Panc1 (cell line): ENCODE measurements at regions not wholly inside any gene's neighbourhood (a gene's known extent, or its start where the extent isn't known, plus 50 kb on each side); places are given as distances from the start of the nearest gene placed in this dataset.

Source experiments
- ATAC-seq: fragments of 200-7000 bp; cut with Tn5 transposase; 2 replicates; pipeline ENCODE4 v1.9.1; 2020; ENCODE audit warnings: mild to moderate bottlenecking, moderate library complexity
- BruUV-seq: library from RNA; stranded (reverse); fragments of 400-500 nt; replicated peaks from 2 replicates; lab custom pipeline; 2021; lab: Mats Ljungman, UMichigan
- CTCF ChIA-PET: fragments of 300-600 bp; sonication (Branson Sonifier 250); formaldehyde crosslinking; loops from one replicate; lab custom pipeline; 2022; ENCODE audit warnings: antibody characterized with exemption; lab: Charles Lee
- POLR2A ChIA-PET: fragments of 300-600 bp; sonication (Branson Sonifier 250); formaldehyde crosslinking; loops from one replicate; lab custom pipeline; 2022; ENCODE audit warnings: antibody characterized with exemption; lab: Charles Lee
- DNase-seq: peaks from one replicate; pipeline ENCODE4 v3.0.0-alpha.2; 2010; ENCODE audit warnings: low read depth, low spot score
- H3K27ac ChIP-seq: 2 replicates; pipeline ENCODE4 v1.5.1; 2011; ENCODE audit warnings: mild to moderate bottlenecking, low read length, inconsistent platforms
- H3K27me3 ChIP-seq: fragments of 200-500 bp; sonication (Bioruptor generic); 2 replicates; pipeline ENCODE4 v1.6.0; 2014; ENCODE audit warnings: low read length, inconsistent platforms; ENCODE audit not compliant: control insufficient read depth, insufficient read depth
- H3K36me3 ChIP-seq: fragments of 200-500 bp; sonication (Bioruptor generic); 2 replicates; pipeline ENCODE4 v1.5.1; 2014; ENCODE audit warnings: inconsistent platforms, mild to moderate bottlenecking, low read length, moderate library complexity; ENCODE audit not compliant: control insufficient read depth, insufficient read depth
- H3K4me1 ChIP-seq: 2 replicates; pipeline ENCODE4 v1.5.1; 2011; ENCODE audit warnings: inconsistent platforms, mild to moderate bottlenecking, low read length, moderate library complexity; ENCODE audit not compliant: control insufficient read depth, insufficient read depth
- H3K4me3 ChIP-seq, 2 experiments: 2 replicates each; pipeline ENCODE4 v1.5.1; 2011 to 2012; ENCODE audit warnings: low read depth in 2 of 2, low read length in 2 of 2, mild to moderate bottlenecking in 2 of 2, inconsistent platforms in 1 of 2, moderate library complexity in 1 of 2
- H3K9me3 ChIP-seq: fragments of 200-500 bp; sonication (Bioruptor generic); 2 replicates; pipeline ENCODE4 v1.5.1; 2014; ENCODE audit warnings: low read depth, mild to moderate bottlenecking, inconsistent platforms, low read length, moderate library complexity; ENCODE audit not compliant: control insufficient read depth, insufficient read depth
- POLR2AphosphoS5 ChIP-seq: IDR thresholded peaks from 2 replicates; pipeline ENCODE4 v1.6.1; 2012; ENCODE audit warnings: mild to moderate bottlenecking, low read depth, low read length, moderate library complexity
- REST ChIP-seq, 2 experiments: IDR thresholded peaks; 2 replicates each; pipeline ENCODE4 v1.6.1; 2011 to 2012; ENCODE audit warnings: low read depth in 2 of 2, control low read depth in 1 of 2, low read length in 1 of 2, mild to moderate bottlenecking in 1 of 2, moderate library complexity in 1 of 2; ENCODE audit not compliant: insufficient read depth in 1 of 2
- SIN3A ChIP-seq: IDR thresholded peaks from 2 replicates; pipeline ENCODE4 v1.6.1; 2012; ENCODE audit warnings: low read depth, mild to moderate bottlenecking, low read length, moderate library complexity, borderline replicate concordance; ENCODE audit not compliant: insufficient read depth
- TCF7L2 ChIP-seq: IDR thresholded peaks from 2 replicates; pipeline ENCODE4 v1.6.1; 2011; ENCODE audit warnings: mild to moderate bottlenecking, low read depth, low read length, inconsistent platforms
- in situ Hi-C: cut with HindIII; loops from 2 replicates; pipeline ENCODE4 v1.10.0; 2016; ENCODE audit warnings: low sequenced_read_pairs, low pct_unique_long_range_greater_than_20kb
- intact Hi-C: fragments of 100-400 bp; cut with micrococcal nuclease; formaldehyde crosslinking; loops from one replicate; pipeline ENCODE4 v1.10.0; 2022; ENCODE audit not compliant: unreplicated experiment
- TF ChIP-seq, protein P1 (sequence below): fragments of 450-650 bp; IDR thresholded peaks from 2 replicates; pipeline ENCODE4 v1.5.1; 2017; ENCODE audit warnings: mild to moderate bottlenecking

DNA sequence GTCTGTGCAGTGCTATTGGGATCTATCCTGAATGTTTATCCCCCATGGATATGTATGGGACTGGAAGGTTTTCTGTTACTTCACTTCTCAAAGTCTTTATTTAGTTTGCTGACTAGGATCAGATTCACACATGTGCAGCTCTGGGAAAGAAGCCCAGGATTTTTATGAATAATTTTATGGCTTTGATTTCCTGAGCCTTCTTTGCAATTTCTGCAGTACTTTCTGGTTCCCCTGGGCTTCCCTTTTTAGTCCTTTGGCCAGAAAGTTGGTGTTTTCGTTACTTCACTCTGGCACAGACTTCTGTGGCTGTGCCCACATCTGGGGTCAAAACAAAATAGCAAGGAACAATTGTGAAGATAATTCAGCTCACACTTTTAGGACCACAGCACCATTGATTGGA, 721.0 kb downstream of the OTOL1 start:
- Histone ChIP-seq H3K4me3 (no peak overlapping the region), H3K9me3 (no peaks in the 10 kb centered on the region), H3K4me1 (no peaks in the 10 kb centered on the region), H3K36me3 (no peaks in the 10 kb centered on the region), H3K27ac (no peak overlapping the region), H3K27me3 (no peaks in the 10 kb centered on the region)
- POLR2A ChIA-PET, result no interaction called here
- in situ Hi-C loops (no loop called here), intact Hi-C loops (no loop called here)
- no peak for DNase-seq
- BruUV-seq, result no TSS peak
- TF ChIP-seq SIN3A, result no peak
- TF ChIP-seq, protein P1, sequence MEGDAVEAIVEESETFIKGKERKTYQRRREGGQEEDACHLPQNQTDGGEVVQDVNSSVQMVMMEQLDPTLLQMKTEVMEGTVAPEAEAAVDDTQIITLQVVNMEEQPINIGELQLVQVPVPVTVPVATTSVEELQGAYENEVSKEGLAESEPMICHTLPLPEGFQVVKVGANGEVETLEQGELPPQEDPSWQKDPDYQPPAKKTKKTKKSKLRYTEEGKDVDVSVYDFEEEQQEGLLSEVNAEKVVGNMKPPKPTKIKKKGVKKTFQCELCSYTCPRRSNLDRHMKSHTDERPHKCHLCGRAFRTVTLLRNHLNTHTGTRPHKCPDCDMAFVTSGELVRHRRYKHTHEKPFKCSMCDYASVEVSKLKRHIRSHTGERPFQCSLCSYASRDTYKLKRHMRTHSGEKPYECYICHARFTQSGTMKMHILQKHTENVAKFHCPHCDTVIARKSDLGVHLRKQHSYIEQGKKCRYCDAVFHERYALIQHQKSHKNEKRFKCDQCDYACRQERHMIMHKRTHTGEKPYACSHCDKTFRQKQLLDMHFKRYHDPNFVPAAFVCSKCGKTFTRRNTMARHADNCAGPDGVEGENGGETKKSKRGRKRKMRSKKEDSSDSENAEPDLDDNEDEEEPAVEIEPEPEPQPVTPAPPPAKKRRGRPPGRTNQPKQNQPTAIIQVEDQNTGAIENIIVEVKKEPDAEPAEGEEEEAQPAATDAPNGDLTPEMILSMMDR, result no peak
- TF ChIP-seq TCF7L2, result no peak
- TF ChIP-seq REST (IDR thresholded peaks at IDR 0.05; ENCODE audit: insufficient read depth in 1 of 2, low read depth in 2 of 2, low read length in 1 of 2), result no peak
- TF ChIP-seq POLR2AphosphoS5, result no peak
- CTCF ChIA-PET, result no interaction called here
- no peak for ATAC-seq

- intact Hi-C loops, result no loop called here
- CTCF ChIA-PET, result no interaction called here
- H3K36me3 ChIP-seq, result no peaks in the 10 kb centered on the region
- no TSS peak for BruUV-seq
- H3K9me3 ChIP-seq, result no peaks in the 10 kb centered on the region
- H3K4me3 ChIP-seq, result no peak overlapping the region
- H3K27ac ChIP-seq, result no peak overlapping the region
- POLR2A ChIA-PET, result no interaction called here
- no peak for DNase-seq
- TF ChIP-seq POLR2AphosphoS5 (no peak), REST (IDR thresholded peaks at IDR 0.05; ENCODE audit: insufficient read depth in 1 of 2, low read depth in 2 of 2, low read length in 1 of 2) (no peak), SIN3A (no peak), TCF7L2 (no peak)
- TF ChIP-seq, protein P1, result no peak
- in situ Hi-C loops, result no loop called here
- H3K4me1 ChIP-seq, result no peaks in the 10 kb centered on the region
- no peak for ATAC-seq
- H3K27me3 ChIP-seq, result no peaks in the 10 kb centered on the region
Observed at GRCh38 chr3:162218479-162218878, 721.9 kb downstream of the OTOL1 start.
